ENCODE measurements at regions not wholly inside any gene's neighbourhood (a gene's known extent, or its start where the extent isn't known, plus 50 kb on each side); places are given as distances from the start of the nearest gene placed in this dataset.

- peaks cover 3% of the 10 kb centered on the region; the same call in 1 of the 2 replicates for H3K4me1 ChIP-seq
- no peaks in the 10 kb centered on the region for H3K27me3 ChIP-seq
- no peaks in the 10 kb centered on the region for H3K9me3 ChIP-seq
- H3K36me3 ChIP-seq = no peaks in the 10 kb centered on the region
- no peak for TF ChIP-seq CTCF (IDR thresholded peaks at IDR 0.05; ENCODE audit: low read depth, low read length)
- no peak overlapping the region for H3K4me3 ChIP-seq (ENCODE audit: low read depth, low read length)
- DNase-seq = no peak
Measured at GRCh38 chr12:46503637-46504175, 131.1 kb upstream of the SLC38A2 start.

GRCh38 chr12:46500673-46501072 is 128.1 kb upstream of the SLC38A2 start:
- Histone ChIP-seq H3K9me3 (no peaks in the 10 kb centered on the region), H3K27me3 (no peaks in the 10 kb centered on the region), H3K36me3 (no peaks in the 10 kb centered on the region), H3K4me3 (ENCODE audit: low read depth, low read length) (no peak overlapping the region), H3K4me1 (no peaks in the 10 kb centered on the region)
- TF ChIP-seq CTCF (IDR thresholded peaks at IDR 0.05; ENCODE audit: low read depth, low read length) = no peak
- DNase-seq = no peak

- TF ChIP-seq CTCF (IDR thresholded peaks at IDR 0.05; ENCODE audit: low read depth, low read length) = no peak
- H3K4me3 ChIP-seq (ENCODE audit: low read depth, low read length) = no peak overlapping the region
- H3K9me3 ChIP-seq = no peaks in the 10 kb centered on the region
- DNase-seq = no peak
- H3K27me3 ChIP-seq = no peaks in the 10 kb centered on the region
- no peaks in the 10 kb centered on the region for H3K36me3 ChIP-seq
- H3K4me1 ChIP-seq = no peaks in the 10 kb centered on the region
Measured at GRCh38 chr12:46499901-46500300, 127.3 kb upstream of the SLC38A2 start.

GRCh38 chr12:46499226-46499625 is 126.7 kb upstream of the SLC38A2 start:
- Histone ChIP-seq H3K4me3 (ENCODE audit: low read depth, low read length) (no peak overlapping the region), H3K27me3 (no peaks in the 10 kb centered on the region), H3K9me3 (no peaks in the 10 kb centered on the region), H3K4me1 (no peaks in the 10 kb centered on the region), H3K36me3 (no peaks in the 10 kb centered on the region)
- no peak for DNase-seq
- no peak for TF ChIP-seq CTCF (IDR thresholded peaks at IDR 0.05; ENCODE audit: low read depth, low read length)

GRCh38 chr12:46497739-46498138 is 125.2 kb upstream of the SLC38A2 start:
- H3K27me3 ChIP-seq = no peaks in the 10 kb centered on the region
- no peak for TF ChIP-seq CTCF (IDR thresholded peaks at IDR 0.05; ENCODE audit: low read depth, low read length)
- no peaks in the 10 kb centered on the region for H3K4me1 ChIP-seq
- no peaks in the 10 kb centered on the region for H3K9me3 ChIP-seq
- no peak for DNase-seq
- H3K4me3 ChIP-seq (ENCODE audit: low read depth, low read length) = no peak overlapping the region
- no peaks in the 10 kb centered on the region for H3K36me3 ChIP-seq

GRCh38 chr12:46494424-46494823 is 121.9 kb upstream of the SLC38A2 start:
- Histone ChIP-seq H3K4me3 (ENCODE audit: low read depth, low read length) (no peak overlapping the region), H3K27me3 (no peaks in the 10 kb centered on the region), H3K4me1 (no peaks in the 10 kb centered on the region), H3K36me3 (no peaks in the 10 kb centered on the region), H3K9me3 (no peaks in the 10 kb centered on the region)
- TF ChIP-seq CTCF (IDR thresholded peaks at IDR 0.05; ENCODE audit: low read depth, low read length) = no peak
- no peak for DNase-seq
